Activated T-cell treated with anti-CD3 and anti-CD28 coated beads, Interleukin-2, amount 50 U/mL, for 72 hours (primary cell): ENCODE measurements at regions not wholly inside any gene's neighbourhood (a gene's known extent, or its start where the extent isn't known, plus 50 kb on each side); places are given as distances from the start of the nearest gene placed in this dataset.

Experiments
- ATAC-seq, 2 donors: fragments of 150-1000 bp; cut with Tn5 transposase; replicated peaks in 1 of 2; 2 replicates each; pipeline ENCODE4 v1.10.0; 2021; ENCODE audit warnings: moderate library complexity in 2 of 2, mild to moderate bottlenecking in 1 of 2
- DNase-seq, 2 donors: peaks; one replicate each; pipeline ENCODE4 v3.0.0; 2021 to 2022; ENCODE audit warnings: mixed read lengths in 1 of 2
- H3K27ac Mint-ChIP-seq: one replicate; pipeline ENCODE4 v1.8.0; 2022; ENCODE audit warnings: mild to moderate bottlenecking, moderate library complexity, mixed read lengths
- H3K27me3 Mint-ChIP-seq: one replicate; pipeline ENCODE4 v1.8.0; 2022; ENCODE audit warnings: low read depth, mixed read lengths
- H3K36me3 Mint-ChIP-seq, 2 donors: one replicate each; pipeline ENCODE4 v1.8.0; 2022; ENCODE audit warnings: mixed read lengths in 2 of 2, mild to moderate bottlenecking in 1 of 2; ENCODE audit not compliant: insufficient read depth in 2 of 2
- H3K4me1 Mint-ChIP-seq: one replicate; pipeline ENCODE4 v1.8.0; 2022; ENCODE audit warnings: low read depth, mixed read lengths
- H3K4me3 Mint-ChIP-seq, 2 donors: one replicate each; pipeline ENCODE4 v1.8.0; 2022; ENCODE audit warnings: mild to moderate bottlenecking in 2 of 2, mixed read lengths in 2 of 2, moderate library complexity in 2 of 2
- H3K9me3 Mint-ChIP-seq, 2 donors: one replicate each; pipeline ENCODE4 v1.8.0; 2022; ENCODE audit warnings: mixed read lengths in 2 of 2

DNA sequence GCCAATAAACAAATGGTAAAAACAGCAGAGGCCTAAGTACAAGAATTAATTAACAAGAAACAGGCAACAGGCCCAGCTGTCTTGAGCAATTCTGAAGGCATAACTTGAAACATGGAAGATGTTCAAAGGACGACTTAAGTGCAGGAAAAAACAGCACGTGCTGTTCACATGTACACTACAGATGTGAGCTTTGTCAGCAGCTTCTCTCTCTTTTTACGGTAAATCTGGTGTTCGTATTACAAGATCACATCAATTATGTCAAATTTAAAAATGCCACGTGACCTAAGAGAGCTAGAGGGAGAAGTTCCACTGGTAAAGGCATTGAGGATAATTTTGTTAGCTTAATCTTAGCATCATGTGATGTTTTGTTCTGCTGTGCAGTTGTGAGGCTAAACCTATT is 281.1 kb downstream of the PSAT1 start:
- DNase-seq = no peak
- no peak overlapping the region for H3K27ac Mint-ChIP-seq
- H3K27me3 Mint-ChIP-seq = peaks cover 6% of the 10 kb centered on the region
- H3K4me1 Mint-ChIP-seq = no peaks in the 10 kb centered on the region
- peaks cover 0 to 1% of the 10 kb centered on the region in 2 donors for H3K9me3 Mint-ChIP-seq
- H3K4me3 Mint-ChIP-seq = no peak overlapping the region
- no peaks in the 10 kb centered on the region for H3K36me3 Mint-ChIP-seq
- no peak for ATAC-seq

DNA sequence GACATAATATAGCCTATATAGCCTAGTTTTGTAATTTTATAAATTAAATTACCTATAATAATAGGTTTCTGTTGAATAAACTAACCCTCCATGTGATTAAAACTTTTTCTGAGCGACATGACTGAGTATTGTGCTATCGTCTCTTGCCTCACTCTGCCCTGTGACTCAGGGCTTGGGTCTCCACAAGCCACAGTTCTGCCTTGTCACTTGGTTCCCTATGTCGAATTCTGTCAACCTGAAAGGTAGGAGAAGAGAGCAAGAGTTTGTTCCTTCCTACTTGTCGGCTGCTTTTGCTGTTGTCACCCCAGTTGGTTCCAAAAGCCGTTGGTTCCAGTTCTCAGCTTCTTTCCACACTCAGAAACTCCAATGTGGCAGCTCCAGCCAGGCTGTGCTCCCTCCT is 285.9 kb downstream of the PSAT1 start:
- H3K27ac Mint-ChIP-seq = no peak overlapping the region
- DNase-seq = no peak
- no peak for ATAC-seq
- no peaks in the 10 kb centered on the region for H3K4me1 Mint-ChIP-seq
- H3K4me3 Mint-ChIP-seq = no peak overlapping the region
- no peaks in the 10 kb centered on the region for H3K36me3 Mint-ChIP-seq
- H3K9me3 Mint-ChIP-seq = peaks cover 1 to 5% of the 10 kb centered on the region in 2 donors
- H3K27me3 Mint-ChIP-seq = peaks cover 6% of the 10 kb centered on the region

DNA sequence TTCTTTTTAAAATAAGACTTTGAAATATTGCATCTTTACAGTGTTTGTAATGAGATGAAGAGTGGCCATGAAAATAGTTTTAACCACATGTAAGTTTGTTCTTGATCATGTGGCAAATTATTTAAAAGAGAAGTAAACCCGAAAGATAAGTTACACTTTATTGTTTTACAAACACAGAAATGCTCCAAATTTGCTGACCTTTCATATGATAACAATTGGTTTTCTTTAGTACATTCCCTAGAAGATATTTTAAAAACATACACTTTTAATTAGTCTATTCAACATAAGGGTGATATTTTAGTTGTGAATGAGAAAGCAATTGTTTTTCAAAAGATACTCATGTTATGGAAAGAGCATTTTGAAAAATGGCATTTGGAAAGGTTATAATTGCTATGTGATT is 287.7 kb downstream of the PSAT1 start:
- ATAC-seq = no peak
- no peak overlapping the region for H3K4me3 Mint-ChIP-seq
- H3K36me3 Mint-ChIP-seq = no peaks in the 10 kb centered on the region
- peaks cover 1 to 5% of the 10 kb centered on the region in 2 donors for H3K9me3 Mint-ChIP-seq
- H3K27ac Mint-ChIP-seq = no peak overlapping the region
- H3K27me3 Mint-ChIP-seq = peaks cover 6% of the 10 kb centered on the region
- no peak for DNase-seq
- no peaks in the 10 kb centered on the region for H3K4me1 Mint-ChIP-seq

- ATAC-seq (no peak), DNase-seq (no peak)
- Mint-ChIP-seq H3K27ac (no peak overlapping the region), H3K9me3 (peaks cover 1 to 5% of the 10 kb centered on the region in 2 donors), H3K27me3 (no peaks in the 10 kb centered on the region), H3K36me3 (no peaks in the 10 kb centered on the region), H3K4me1 (no peaks in the 10 kb centered on the region), H3K4me3 (no peak overlapping the region)
Observed at GRCh38 chr9:78585909-78586308, 289.0 kb downstream of the PSAT1 start.

GRCh38 chr9:78590068-78590467 is 293.1 kb downstream of the PSAT1 start:
- Mint-ChIP-seq H3K4me3 (no peak overlapping the region), H3K9me3 (peaks cover 1 to 3% of the 10 kb centered on the region in 2 donors), H3K27me3 (no peaks in the 10 kb centered on the region), H3K4me1 (no peaks in the 10 kb centered on the region), H3K27ac (no peak overlapping the region), H3K36me3 (no peaks in the 10 kb centered on the region)
- DNase-seq (no peak), ATAC-seq (no peak)

DNA sequence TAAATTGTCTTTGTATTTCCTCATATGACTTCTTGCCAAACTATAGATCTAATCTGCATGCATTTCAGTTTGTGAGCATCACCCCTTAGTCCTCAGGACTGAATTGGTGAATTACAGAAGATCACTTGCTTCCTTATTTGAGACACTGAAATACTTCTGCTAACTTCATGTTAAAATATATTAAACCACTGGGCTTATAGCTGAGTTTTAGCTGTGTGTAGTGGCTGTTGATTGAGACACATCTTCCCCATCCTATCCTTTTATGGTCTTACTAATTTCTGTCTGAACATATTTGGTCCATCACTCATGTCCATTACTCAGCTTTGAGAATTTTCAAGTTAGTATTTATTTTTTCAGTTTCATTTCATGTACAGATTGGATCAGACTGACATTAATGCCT is 295.9 kb downstream of the PSAT1 start:
- no peaks in the 10 kb centered on the region for H3K4me1 Mint-ChIP-seq
- ATAC-seq = no peak

DNA sequence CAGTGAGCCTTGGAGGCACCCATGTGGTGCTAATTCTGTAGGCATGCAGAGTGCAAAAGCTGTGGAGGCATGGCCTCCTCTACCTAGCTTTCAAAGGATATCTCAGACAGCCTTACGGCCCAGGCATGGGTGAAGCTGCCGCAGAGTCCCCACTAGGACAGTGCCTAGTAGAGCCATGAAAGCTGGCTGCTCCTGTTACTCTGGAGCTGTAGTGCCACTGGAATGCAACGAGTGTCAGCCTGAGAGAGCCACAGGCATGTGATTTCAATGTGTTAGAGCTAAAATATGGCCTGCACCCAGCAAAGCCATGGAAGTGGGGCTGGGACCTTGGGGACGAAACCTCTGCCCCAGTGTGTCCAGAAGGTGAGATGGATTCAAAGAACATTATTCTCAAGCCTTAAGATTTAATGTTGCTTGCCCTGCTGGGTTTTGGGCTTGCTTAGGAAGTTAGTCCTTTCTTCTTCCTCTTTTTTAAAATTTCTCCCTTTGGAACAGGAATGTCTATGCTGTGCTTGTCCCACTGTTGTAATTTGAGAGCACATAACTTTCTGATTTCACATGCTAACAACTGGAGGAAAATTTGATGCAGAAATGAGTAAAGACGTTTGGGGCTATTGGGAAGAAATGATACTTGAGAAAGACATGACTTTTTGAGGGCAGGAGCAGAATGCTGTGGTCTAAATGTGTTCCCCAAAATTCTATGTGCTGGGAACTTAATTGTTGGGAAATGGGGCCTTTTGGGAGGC is 298.4 kb downstream of the PSAT1 start:
- H3K4me3 Mint-ChIP-seq = no peak overlapping the region
- H3K27me3 Mint-ChIP-seq = no peaks in the 10 kb centered on the region
- H3K27ac Mint-ChIP-seq = no peak overlapping the region
- no peak for DNase-seq
- no peaks in the 10 kb centered on the region for H3K4me1 Mint-ChIP-seq
- no peaks in the 10 kb centered on the region for H3K9me3 Mint-ChIP-seq
- H3K36me3 Mint-ChIP-seq = no peaks in the 10 kb centered on the region
- ATAC-seq = no peak

More for the DNA sequence above, 295.9 kb downstream of the PSAT1 start:
- Mint-ChIP-seq H3K27ac (no peak overlapping the region), H3K9me3 (no peaks in the 10 kb centered on the region), H3K4me3 (no peak overlapping the region), H3K36me3 (no peaks in the 10 kb centered on the region), H3K27me3 (no peaks in the 10 kb centered on the region)
- DNase-seq = no peak

GRCh38 chr9:78596346-78596745 is 299.4 kb downstream of the PSAT1 start:
- DNase-seq (no peak), ATAC-seq (no peak)
- no peak overlapping the region for H3K27ac Mint-ChIP-seq
- no peak overlapping the region for H3K4me3 Mint-ChIP-seq
- H3K4me1 Mint-ChIP-seq = no peaks in the 10 kb centered on the region
- H3K27me3 Mint-ChIP-seq = no peaks in the 10 kb centered on the region
- H3K36me3 Mint-ChIP-seq = no peaks in the 10 kb centered on the region
- H3K9me3 Mint-ChIP-seq = no peaks in the 10 kb centered on the region

- H3K36me3 Mint-ChIP-seq = no peaks in the 10 kb centered on the region
- H3K4me1 Mint-ChIP-seq = no peaks in the 10 kb centered on the region
- H3K27me3 Mint-ChIP-seq = no peaks in the 10 kb centered on the region
- no peak overlapping the region for H3K4me3 Mint-ChIP-seq
- ATAC-seq = no peak
- no peak overlapping the region for H3K27ac Mint-ChIP-seq
- DNase-seq = no peak
- no peaks in the 10 kb centered on the region for H3K9me3 Mint-ChIP-seq
Observed at GRCh38 chr9:78598120-78598519, 301.2 kb downstream of the PSAT1 start.

DNA sequence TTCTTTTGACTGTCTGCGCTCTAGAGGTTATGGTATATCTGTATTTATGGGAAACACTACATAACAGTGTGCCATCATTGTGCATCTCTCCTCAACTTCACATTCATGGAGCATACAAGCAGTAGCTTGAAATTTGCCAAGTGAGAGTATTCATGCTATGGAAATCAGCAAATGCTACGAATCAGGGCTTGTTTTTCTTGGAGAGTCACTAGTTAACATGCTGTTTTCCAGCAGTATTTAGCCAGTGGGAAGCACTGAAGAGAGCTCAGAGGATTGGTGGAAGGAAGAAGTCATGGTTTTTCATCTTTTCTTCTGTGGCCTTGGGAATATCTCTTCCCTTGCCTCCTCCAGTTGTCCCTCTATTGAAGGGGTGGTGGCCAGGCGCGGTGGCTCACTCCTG is 303.0 kb downstream of the PSAT1 start:
- Mint-ChIP-seq H3K36me3 (no peaks in the 10 kb centered on the region), H3K27ac (no peak overlapping the region), H3K4me3 (no peak overlapping the region), H3K9me3 (no peaks in the 10 kb centered on the region), H3K4me1 (no peaks in the 10 kb centered on the region), H3K27me3 (no peaks in the 10 kb centered on the region)
- ATAC-seq = no peak
- DNase-seq = no peak

- Mint-ChIP-seq H3K4me1 (no peaks in the 10 kb centered on the region), H3K4me3 (no peak overlapping the region), H3K27me3 (no peaks in the 10 kb centered on the region), H3K27ac (no peak overlapping the region), H3K9me3 (no peaks in the 10 kb centered on the region), H3K36me3 (no peaks in the 10 kb centered on the region)
- ATAC-seq (no peak), DNase-seq (peak; percentile 2 to 10)
Observed at GRCh38 chr9:78601957-78602565, 305.1 kb downstream of the PSAT1 start.

GRCh38 chr9:78605041-78606000 is 308.4 kb downstream of the PSAT1 start:
- no peaks in the 10 kb centered on the region for H3K9me3 Mint-ChIP-seq
- H3K4me3 Mint-ChIP-seq = no peak overlapping the region
- H3K4me1 Mint-ChIP-seq = no peaks in the 10 kb centered on the region
- DNase-seq (no peak), ATAC-seq (no peak)
- no peaks in the 10 kb centered on the region for H3K36me3 Mint-ChIP-seq
- no peaks in the 10 kb centered on the region for H3K27me3 Mint-ChIP-seq
- H3K27ac Mint-ChIP-seq = no peak overlapping the region

GRCh38 chr9:78606001-78606379 is 309.1 kb downstream of the PSAT1 start:
- Mint-ChIP-seq H3K4me1 (no peaks in the 10 kb centered on the region), H3K27me3 (no peaks in the 10 kb centered on the region), H3K36me3 (no peaks in the 10 kb centered on the region), H3K4me3 (no peak overlapping the region), H3K27ac (no peak overlapping the region), H3K9me3 (no peaks in the 10 kb centered on the region)
- ATAC-seq (no peak), DNase-seq (no peak)
